Lung (tissue), 11 donors: ENCODE measurements at regions not wholly inside any gene's neighbourhood (a gene's known extent, or its start where the extent isn't known, plus 50 kb on each side); places are given as distances from the start of the nearest gene placed in this dataset.

Experiments used
- ATAC-seq: fragments of 200-7000 bp; cut with Tn5 transposase; one replicate; pipeline ENCODE4 v1.9.1; 2020; ENCODE audit warnings: moderate number of reproducible peaks; ENCODE audit not compliant: insufficient read depth, low FRiP score
- DNase-seq, 3 donors: peaks; one replicate each; pipeline ENCODE4 v3.0.0-alpha.2; 2013 to 2017
- H3K27ac ChIP-seq, 2 donors: one replicate each; pipeline ENCODE4 v1.5.1; 2013; ENCODE audit warnings: mild to moderate bottlenecking in 2 of 2, moderate library complexity in 2 of 2, control low read depth in 1 of 2, inconsistent platforms in 1 of 2, low read depth in 1 of 2, low read length in 1 of 2
- H3K27me3 ChIP-seq, 3 donors: one replicate each; pipeline ENCODE4 v1.5.1; 2013; ENCODE audit warnings: low read length in 2 of 3; ENCODE audit not compliant: control insufficient read depth in 3 of 3, insufficient read depth in 3 of 3
- H3K36me3 ChIP-seq, 4 donors: one replicate each; pipeline ENCODE4 v1.5.1; 2013; ENCODE audit warnings: low read length in 4 of 4, mild to moderate bottlenecking in 1 of 4, moderate library complexity in 1 of 4; ENCODE audit not compliant: control insufficient read depth in 4 of 4, insufficient read depth in 4 of 4
- H3K4me1 ChIP-seq, 5 donors: one replicate each; pipeline ENCODE4 v1.5.1; 2013; ENCODE audit warnings: low read length in 5 of 5, mild to moderate bottlenecking in 2 of 5, moderate library complexity in 1 of 5; ENCODE audit not compliant: control insufficient read depth in 5 of 5, insufficient read depth in 5 of 5
- H3K4me3 ChIP-seq: one replicate; pipeline ENCODE4 v1.5.1; 2013; ENCODE audit warnings: mild to moderate bottlenecking, control low read depth, moderate library complexity
- H3K9ac ChIP-seq, 2 donors: one replicate each; pipeline ENCODE4 v1.5.1; 2013; ENCODE audit warnings: low read length in 2 of 2, control low read depth in 1 of 2; ENCODE audit not compliant: insufficient read depth in 1 of 2
- H3K9me3 ChIP-seq, 4 donors: one replicate each; pipeline ENCODE4 v1.5.1; 2013; ENCODE audit warnings: low read length in 3 of 4, mild to moderate bottlenecking in 1 of 4, moderate library complexity in 1 of 4; ENCODE audit not compliant: control insufficient read depth in 4 of 4, insufficient read depth in 3 of 4
- CTCF ChIP-seq: IDR thresholded peaks from 2 replicates; pipeline ENCODE4 v1.5.1; 2012; ENCODE audit warnings: mild to moderate bottlenecking; ENCODE audit errors: control extremely low read depth, extremely low read depth
- WGBS, 2 donors: extraction: QIAGEN DNeasy Blood & Tissue Kit; methylation state at CpG; one replicate each; pipeline ENCODE4 v1.1.7; 2013; 5-methylcytosine and 5-hydroxymethylcytosine counted together
- donor health status: control.
- donor health status: control.
- donor health status: Bipolar disorder and iron deficiency.
- donor health status: healthy.
- donor health status: DM: yes; HTN: yes; CAD: no.

- Histone ChIP-seq H3K9me3 (no peaks in the 10 kb centered on the region), H3K9ac (no peak overlapping the region), H3K27me3 (peaks cover 0 to 6% (median 0%) of the 10 kb centered on the region in 3 donors), H3K27ac (no peak overlapping the region), H3K36me3 (no peaks in the 10 kb centered on the region), H3K4me3 (no peak overlapping the region), H3K4me1 (peaks cover 0 to 17% (median 0%) of the 10 kb centered on the region in 5 donors)
- no peak for TF ChIP-seq CTCF
- WGBS, 2 donors, result 88 to 89% methylated on average over 11 of the region's 11 CpGs
- DNase-seq (peak in 1 of 3 donors; percentile 4), ATAC-seq (no peak)
Observed at GRCh38 chr5:2131196-2131595, 248.5 kb upstream of the IRX4 start.

- Histone ChIP-seq H3K36me3 (no peaks in the 10 kb centered on the region), H3K27me3 (peaks cover 0 to 6% (median 0%) of the 10 kb centered on the region in 3 donors), H3K4me3 (no peak overlapping the region), H3K4me1 (peaks cover 0 to 17% (median 0%) of the 10 kb centered on the region in 5 donors), H3K27ac (no peak overlapping the region), H3K9ac (no peak overlapping the region), H3K9me3 (no peaks in the 10 kb centered on the region)
- DNase-seq (peak in 1 of 3 donors; percentile 13), ATAC-seq (no peak)
- no peak for TF ChIP-seq CTCF
- 75 to 76% methylated on average over 7 of the region's 7 CpGs for WGBS, 2 donors
Observed at GRCh38 chr5:2130361-2130760, 247.6 kb upstream of the IRX4 start.

DNA sequence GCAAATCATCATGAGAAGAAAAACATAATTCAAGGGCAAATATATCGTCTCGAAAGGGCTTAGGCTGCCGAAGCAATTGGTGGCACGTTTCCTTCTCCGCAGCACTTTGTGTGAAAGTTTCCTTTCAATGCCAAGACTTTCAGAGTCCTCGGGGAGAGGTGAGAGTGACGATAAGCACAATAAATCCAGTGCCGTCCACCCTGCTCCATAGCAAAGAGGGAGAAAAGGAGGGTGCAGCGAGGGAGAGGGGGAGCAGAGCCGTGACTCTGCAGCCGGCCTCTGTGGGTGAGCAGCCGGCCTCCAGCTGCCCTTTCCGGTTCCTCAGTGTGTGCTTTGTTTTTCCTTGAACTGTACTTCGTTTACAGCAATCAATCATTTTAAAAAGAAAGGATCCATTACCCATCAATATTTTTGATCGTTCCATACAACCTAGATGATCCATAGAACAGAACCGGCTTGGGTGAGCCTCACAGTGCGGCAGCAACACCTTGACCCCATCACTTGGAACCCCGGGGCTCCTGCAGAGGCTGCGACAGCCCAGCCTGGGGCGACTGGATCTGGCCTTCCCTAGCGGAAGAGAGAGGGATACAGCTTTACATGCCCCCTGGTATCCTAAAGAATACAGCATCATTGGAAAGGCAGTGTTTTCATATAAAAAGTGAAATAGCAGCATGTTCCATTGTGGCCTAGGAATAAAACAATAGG is 247.0 kb upstream of the IRX4 start:
- WGBS, 2 donors, result 49 to 50% methylated on average over 21 of the region's 21 CpGs
- Histone ChIP-seq H3K27me3 (peaks cover 0 to 6% (median 0%) of the 10 kb centered on the region in 3 donors), H3K27ac (no peak overlapping the region), H3K9ac (peak overlapping the region in 1 of 2 donors; percentile 59), H3K4me3 (no peak overlapping the region), H3K9me3 (no peaks in the 10 kb centered on the region), H3K36me3 (no peaks in the 10 kb centered on the region), H3K4me1 (peaks cover 0 to 17% (median 0%) of the 10 kb centered on the region in 5 donors)
- no peak for TF ChIP-seq CTCF
- DNase-seq (peak; percentile 34 to 64 (median 58)), ATAC-seq (no peak)
